HG03039 (cell line): ENCODE measurements at regions not wholly inside any gene's neighbourhood (a gene's known extent, or its start where the extent isn't known, plus 50 kb on each side); places are given as distances from the start of the nearest gene placed in this dataset.
"Not testable (repeated sequence)": the region's sequence is repeated elsewhere in the genome, so short reads cannot be mapped to it uniquely, and the experiment has no call there.

Experiments
- ATAC-seq: cut with Tn5 transposase; IDR thresholded peaks from one replicate; pipeline ENCODE4 v1.9.1; 2021; ENCODE audit warnings: mild to moderate bottlenecking, moderate library complexity; ENCODE audit not compliant: unreplicated experiment

- ATAC-seq = no peak
Observed at GRCh38 chr20:60167812-60168211, 209.6 kb downstream of the CDH26 start.

- no peak for ATAC-seq
Observed at GRCh38 chr20:60168963-60169362, 210.7 kb downstream of the CDH26 start.

GRCh38 chr20:60170116-60170515 lies 211.9 kb downstream of the CDH26 start:
- ATAC-seq = no peak

- ATAC-seq = no peak
Observed at GRCh38 chr20:60171313-60171712, 213.1 kb downstream of the CDH26 start.

- no peak for ATAC-seq
Observed at GRCh38 chr20:60171738-60172137, 213.5 kb downstream of the CDH26 start.

- no peak for ATAC-seq
Observed at GRCh38 chr20:60172346-60172984, 214.2 kb downstream of the CDH26 start.

GRCh38 chr20:60177080-60177479 lies 218.9 kb downstream of the CDH26 start:
- no peak for ATAC-seq

GRCh38 chr20:60180986-60181385 lies 222.8 kb downstream of the CDH26 start:
- no peak for ATAC-seq

- ATAC-seq = no peak
Observed at GRCh38 chr20:60186412-60186811, 228.2 kb downstream of the CDH26 start.

- ATAC-seq = no peak
Observed at GRCh38 chr20:60187683-60188082, 229.5 kb downstream of the CDH26 start.

GRCh38 chr20:60191014-60191413 lies 232.8 kb downstream of the CDH26 start:
- no peak for ATAC-seq

GRCh38 chr20:60192326-60192725 lies 234.1 kb downstream of the CDH26 start:
- ATAC-seq = no peak

GRCh38 chr20:60199132-60199531 lies 240.9 kb downstream of the CDH26 start:
- ATAC-seq = not testable (repeated sequence)

GRCh38 chr20:60199866-60200265 lies 241.6 kb downstream of the CDH26 start:
- ATAC-seq = no peak

- ATAC-seq = no peak
Observed at GRCh38 chr20:60200305-60200918, 242.2 kb downstream of the CDH26 start.

GRCh38 chr20:60201198-60201835 lies 243.1 kb downstream of the CDH26 start:
- no peak for ATAC-seq

GRCh38 chr20:60202046-60202445 lies 243.8 kb downstream of the CDH26 start:
- ATAC-seq = no peak

- ATAC-seq = no peak
Observed at GRCh38 chr20:60203451-60203850, 245.2 kb downstream of the CDH26 start.

- ATAC-seq = no peak
Observed at GRCh38 chr20:60204601-60205000, 246.4 kb downstream of the CDH26 start.

GRCh38 chr20:60206259-60206658 lies 248.0 kb downstream of the CDH26 start:
- no peak for ATAC-seq

- ATAC-seq = no peak
Observed at GRCh38 chr20:60209048-60209447, 250.8 kb downstream of the CDH26 start.
